Upper lobe of left lung (tissue), 6 donors: ENCODE measurements at regions not wholly inside any gene's neighbourhood (a gene's known extent, or its start where the extent isn't known, plus 50 kb on each side); places are given as distances from the start of the nearest gene placed in this dataset.
A peak's percentile ranks its signal among the peaks of the same experiment; 100 is the strongest.

Experiments used
- ATAC-seq, 2 donors: fragments of 200-7000 bp; cut with Tn5 transposase; one replicate each; pipeline ENCODE4 v1.9.1; 2022; ENCODE audit warnings: mild to moderate bottlenecking in 2 of 2, moderate library complexity in 2 of 2; ENCODE audit not compliant: low FRiP score in 2 of 2
- DNase-seq, 2 donors: peaks; one replicate each; pipeline ENCODE4 v3.0.0-alpha.2; 2019 to 2020
- H3K27ac ChIP-seq, 4 donors: fragments of 200-600 bp; sonication (generic); one replicate each; pipeline ENCODE4 v1.5.1; 2016 to 2019
- H3K27me3 ChIP-seq, 4 donors: fragments of 200-600 bp; sonication (generic); one replicate each; pipeline ENCODE4 v1.5.1; 2017 to 2019
- H3K36me3 ChIP-seq, 4 donors: fragments of 200-600 bp; sonication (generic); one replicate each; pipeline ENCODE4 v1.5.1; 2016 to 2019
- H3K4me1 ChIP-seq, 4 donors: fragments of 200-600 bp; sonication (generic); one replicate each; pipeline ENCODE4 v1.5.1; 2018 to 2019
- H3K4me3 ChIP-seq, 4 donors: fragments of 200-600 bp; sonication (generic); one replicate each; pipeline ENCODE4 v1.5.1; 2017 to 2019; ENCODE audit warnings: mild to moderate bottlenecking in 2 of 4, moderate library complexity in 1 of 4
- H3K9me3 ChIP-seq, 4 donors: fragments of 200-600 bp; sonication (generic); one replicate each; pipeline ENCODE4 v1.5.1; 2018 to 2019
- CTCF ChIP-seq, 6 experiments: fragments of 450-650 bp in 4 of 6; fragments of 200-600 bp in 2 of 6; sonication (generic) in 2 of 6; IDR thresholded peaks; one replicate each; pipeline ENCODE4 v1.5.1; 2016 to 2019; ENCODE audit warnings: antibody characterized with exemption in 6 of 6
- EP300 ChIP-seq, 4 donors: sonication (generic); formaldehyde crosslinking; IDR thresholded peaks; one replicate each; pipeline ENCODE4 v1.5.1; 2017; ENCODE audit warnings: antibody characterized with exemption in 4 of 4, control low read depth in 2 of 4
- POLR2A ChIP-seq, 4 donors: fragments of 450-650 bp; IDR thresholded peaks; one replicate each; pipeline ENCODE4 v1.5.1; 2016 to 2017; ENCODE audit warnings: antibody characterized with exemption in 4 of 4, mild to moderate bottlenecking in 2 of 4
- POLR2AphosphoS5 ChIP-seq, 2 donors: sonication (generic); formaldehyde crosslinking; IDR thresholded peaks; one replicate each; pipeline ENCODE4 v1.5.1; 2017; ENCODE audit warnings: antibody characterized with exemption in 2 of 2
- WGBS, 2 donors: methylation state at CpG; one replicate each; pipeline ENCODE4 v1.1.5; 2017 to 2018; 5-methylcytosine and 5-hydroxymethylcytosine counted together
- donor health status: DM: no; HTN: no; CAD: no; lungs with moderate emphysema.
- donor health status: DM: no; HTN: yes; CAD: no; lungs with severe emphysema.

- peaks cover 0 to 23% (median 1%) of the 10 kb centered on the region in 4 donors for H3K4me1 ChIP-seq
- WGBS, 2 donors, result 73 to 74% methylated on average over 3 of the region's 3 CpGs
- no peaks in the 10 kb centered on the region for H3K36me3 ChIP-seq
- no peaks in the 10 kb centered on the region for H3K9me3 ChIP-seq
- H3K4me3 ChIP-seq, result no peak overlapping the region
- ATAC-seq (no peak), DNase-seq (no peak)
- no peaks in the 10 kb centered on the region for H3K27me3 ChIP-seq
- no peak for TF ChIP-seq POLR2AphosphoS5 (IDR thresholded peaks at IDR 0.05)
- no peak for TF ChIP-seq EP300 (IDR thresholded peaks at IDR 0.05)
- no peak for TF ChIP-seq POLR2A (IDR thresholded peaks at IDR 0.05)
- TF ChIP-seq CTCF (IDR thresholded peaks at IDR 0.05), result no peak
- no peak overlapping the region for H3K27ac ChIP-seq
Observed at GRCh38 chr6:140073456-140073855, 699.0 kb upstream of the CITED2 start.

- H3K27ac ChIP-seq, result peak overlapping the region in 1 of 4 donors; percentile 18
- peaks cover 0 to 18% (median 0%) of the 10 kb centered on the region in 4 donors for H3K4me1 ChIP-seq
- no peak for TF ChIP-seq POLR2A (IDR thresholded peaks at IDR 0.05)
- H3K4me3 ChIP-seq, result no peak overlapping the region
- H3K36me3 ChIP-seq, result no peaks in the 10 kb centered on the region
- peak in 1 of 2 donors; percentile 40 for ATAC-seq
- 78 to 89% methylated on average over 1 of the region's 1 CpG for WGBS, 2 donors
- H3K9me3 ChIP-seq, result no peaks in the 10 kb centered on the region
- no peaks in the 10 kb centered on the region for H3K27me3 ChIP-seq
- DNase-seq, result no peak
Observed at GRCh38 chr6:140071601-140072062, 697.2 kb upstream of the CITED2 start.

- Histone ChIP-seq H3K27ac (peak overlapping the region in 1 of 4 donors; percentile 9), H3K4me1 (peaks cover 0 to 18% (median 0%) of the 10 kb centered on the region in 4 donors), H3K4me3 (no peak overlapping the region), H3K36me3 (no peaks in the 10 kb centered on the region), H3K27me3 (no peaks in the 10 kb centered on the region), H3K9me3 (no peaks in the 10 kb centered on the region)
- DNase-seq, result no peak
- ATAC-seq, result no peak
- 59 to 64% methylated on average over 3 of the region's 3 CpGs for WGBS, 2 donors
- TF ChIP-seq POLR2A (IDR thresholded peaks at IDR 0.05) (no peak), EP300 (IDR thresholded peaks at IDR 0.05) (no peak), POLR2AphosphoS5 (IDR thresholded peaks at IDR 0.05) (no peak), CTCF (IDR thresholded peaks at IDR 0.05) (no peak)
Observed at GRCh38 chr6:140070846-140071473, 696.5 kb upstream of the CITED2 start.

- DNase-seq, result no peak
- no peaks in the 10 kb centered on the region for H3K9me3 ChIP-seq
- H3K4me3 ChIP-seq, result no peak overlapping the region
- H3K36me3 ChIP-seq, result no peaks in the 10 kb centered on the region
- no peak for ATAC-seq
- no peak for TF ChIP-seq EP300 (IDR thresholded peaks at IDR 0.05)
- no peak for TF ChIP-seq CTCF (IDR thresholded peaks at IDR 0.05)
- no peak for TF ChIP-seq POLR2AphosphoS5 (IDR thresholded peaks at IDR 0.05)
- TF ChIP-seq POLR2A (IDR thresholded peaks at IDR 0.05), result no peak
- no peak overlapping the region for H3K27ac ChIP-seq
- H3K4me1 ChIP-seq, result peaks cover 0 to 18% (median 0%) of the 10 kb centered on the region in 4 donors
- H3K27me3 ChIP-seq, result no peaks in the 10 kb centered on the region
Observed at GRCh38 chr6:140069576-140069975, 695.1 kb upstream of the CITED2 start.

- H3K4me3 ChIP-seq, result no peak overlapping the region
- H3K27me3 ChIP-seq, result no peaks in the 10 kb centered on the region
- ATAC-seq, result no peak
- H3K4me1 ChIP-seq, result peaks cover 0 to 18% (median 0%) of the 10 kb centered on the region in 4 donors
- TF ChIP-seq POLR2A (IDR thresholded peaks at IDR 0.05) (no peak), EP300 (IDR thresholded peaks at IDR 0.05) (no peak), POLR2AphosphoS5 (IDR thresholded peaks at IDR 0.05) (no peak), CTCF (IDR thresholded peaks at IDR 0.05) (no peak)
- WGBS, 2 donors, result 82 to 85% methylated on average over 3 of the region's 3 CpGs
- DNase-seq, result no peak
- no peaks in the 10 kb centered on the region for H3K36me3 ChIP-seq
- H3K27ac ChIP-seq, result no peak overlapping the region
- no peaks in the 10 kb centered on the region for H3K9me3 ChIP-seq
Observed at GRCh38 chr6:140068801-140069200, 694.4 kb upstream of the CITED2 start.
